HEK293 (cell line): ENCODE measurements at regions not wholly inside any gene's neighbourhood (a gene's known extent, or its start where the extent isn't known, plus 50 kb on each side); places are given as distances from the start of the nearest gene placed in this dataset.

Experiments
- CTCF ChIA-PET: fragments of 350-600 bp; formaldehyde crosslinking; extraction: SDS; loops from one replicate; lab custom pipeline; 2021; ENCODE audit warnings: antibody characterized with exemption; lab: Yijun Ruan, JAX
- POLR2A ChIA-PET: fragments of 300-600 bp; formaldehyde crosslinking; extraction: SDS; loops from one replicate; lab custom pipeline; 2020; ENCODE audit warnings: antibody characterized with exemption, inconsistent platforms; lab: Yijun Ruan, JAX
- H3K27ac ChIP-seq: fragments of 200-500 bp; sonication (Bioruptor generic); 2 replicates; pipeline ENCODE4 v1.5.1; 2014; ENCODE audit warnings: low read depth, low read length, control low read depth, inconsistent platforms; ENCODE audit errors: extremely low read depth
- H3K36me3 ChIP-seq, 2 experiments: fragments of 200-500 bp in 1 of 2; sonication (Bioruptor generic) in 1 of 2; 1 replicate in 1 of 2; 2 replicates in 1 of 2; pipeline ENCODE4 v1.5.1; 2014 to 2017; ENCODE audit warnings: inconsistent platforms in 2 of 2, low read length in 2 of 2; ENCODE audit not compliant: control insufficient read depth in 2 of 2, insufficient read depth in 1 of 2
- H3K4me1 ChIP-seq: fragments of 200-500 bp; sonication (Bioruptor generic); 2 replicates; pipeline ENCODE4 v1.5.1; 2014; ENCODE audit warnings: mild to moderate bottlenecking, low read length, inconsistent platforms; ENCODE audit not compliant: control insufficient read depth, insufficient read depth
- H3K4me3 ChIP-seq: 2 replicates; pipeline ENCODE4 v1.5.1; 2011; ENCODE audit warnings: low read depth, mild to moderate bottlenecking, control low read depth, low read length, moderate library complexity
- H3K9me3 ChIP-seq: fragments of 200-500 bp; sonication (Bioruptor generic); 2 replicates; pipeline ENCODE4 v1.5.1; 2014; ENCODE audit warnings: low read depth, low read length, inconsistent platforms; ENCODE audit not compliant: control insufficient read depth, insufficient read depth
- OSR2 ChIP-seq: fragments of 450-650 bp; formaldehyde crosslinking; IDR thresholded peaks from 2 replicates; pipeline ENCODE4 v1.5.1; 2016; ENCODE audit warnings: missing biosample characterization, missing genetic modification characterization
- PRDM4 ChIP-seq: fragments of 450-650 bp; formaldehyde crosslinking; IDR thresholded peaks from 2 replicates; pipeline ENCODE4 v1.5.1; 2017; ENCODE audit warnings: missing biosample characterization, missing genetic modification characterization
- WT1 ChIP-seq: fragments of 450-650 bp; formaldehyde crosslinking; IDR thresholded peaks from 2 replicates; pipeline ENCODE4 v1.5.1; 2016; ENCODE audit warnings: missing biosample characterization, missing genetic modification characterization
- YY1 ChIP-seq: fragments of 450-650 bp; formaldehyde crosslinking; IDR thresholded peaks from 2 replicates; pipeline ENCODE4 v1.5.1; 2018; ENCODE audit warnings: missing biosample characterization, missing genetic modification characterization
- ZFP69B ChIP-seq: fragments of 450-650 bp; formaldehyde crosslinking; IDR thresholded peaks from 2 replicates; pipeline ENCODE4 v1.5.1; 2016; ENCODE audit warnings: missing biosample characterization, missing genetic modification characterization
- ZIC2 ChIP-seq: fragments of 450-650 bp; formaldehyde crosslinking; IDR thresholded peaks from 2 replicates; pipeline ENCODE4 v1.5.1; 2016; ENCODE audit warnings: missing biosample characterization, missing genetic modification characterization
- ZNF214 ChIP-seq: fragments of 450-650 bp; formaldehyde crosslinking; IDR thresholded peaks from 2 replicates; pipeline ENCODE4 v1.5.1; 2017; ENCODE audit warnings: missing biosample characterization, mild to moderate bottlenecking, missing genetic modification characterization, borderline replicate concordance
- ZNF391 ChIP-seq: fragments of 450-650 bp; formaldehyde crosslinking; IDR thresholded peaks from 2 replicates; pipeline ENCODE4 v1.5.1; 2016; ENCODE audit warnings: low read depth, missing biosample characterization, missing genetic modification characterization, borderline replicate concordance
- ZNF670 ChIP-seq: fragments of 450-650 bp; formaldehyde crosslinking; IDR thresholded peaks from 2 replicates; pipeline ENCODE4 v1.5.1; 2016; ENCODE audit warnings: missing biosample characterization, missing genetic modification characterization, low read depth
- ZNF791 ChIP-seq: fragments of 450-650 bp; formaldehyde crosslinking; IDR thresholded peaks from 2 replicates; pipeline ENCODE4 v1.5.1; 2016; ENCODE audit warnings: missing biosample characterization, missing genetic modification characterization
- ZNF837 ChIP-seq: fragments of 450-650 bp; formaldehyde crosslinking; IDR thresholded peaks from 2 replicates; pipeline ENCODE4 v1.5.1; 2016; ENCODE audit warnings: missing biosample characterization, missing genetic modification characterization
- TF ChIP-seq, protein P1 (sequence below): fragments of 450-650 bp; formaldehyde crosslinking; conservative IDR thresholded peaks from 2 replicates; pipeline ENCODE4 v1.5.1; 2016; ENCODE audit warnings: low read depth, missing biosample characterization, missing genetic modification characterization
- TF ChIP-seq, protein P2 (sequence below): fragments of 450-650 bp; formaldehyde crosslinking; IDR thresholded peaks from 2 replicates; pipeline ENCODE4 v1.5.1; 2017; ENCODE audit warnings: missing biosample characterization, missing genetic modification characterization
- TF ChIP-seq, protein P3 (sequence below): fragments of 450-650 bp; formaldehyde crosslinking; IDR thresholded peaks from 2 replicates; pipeline ENCODE4 v1.5.1; 2017; ENCODE audit warnings: missing biosample characterization, mild to moderate bottlenecking, missing genetic modification characterization, moderate library complexity

DNA sequence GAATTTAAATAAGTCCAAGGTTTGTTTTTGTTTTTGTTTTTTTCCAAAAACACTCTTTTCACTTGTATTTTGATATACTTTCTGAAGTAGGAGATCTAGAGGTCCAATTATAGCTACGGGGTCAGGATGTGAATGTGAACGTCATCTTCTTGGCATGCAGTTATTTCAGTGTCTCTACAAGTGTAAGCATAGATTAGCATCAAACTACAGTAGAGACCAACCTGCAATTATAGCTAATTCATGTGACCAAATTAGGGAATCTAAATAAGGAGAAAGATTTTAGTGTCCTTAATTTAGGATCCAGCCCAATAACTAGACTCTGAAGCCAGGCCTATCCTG is 107.3 kb upstream of the PALMD start:
- ChIA-PET CTCF (interaction anchor here (0.6 kb wide), 1 partner anchor 24 kb away, joined by 5 read pairs; no protein-coding TSS in a partner anchor), POLR2A (no interaction called here)
- Histone ChIP-seq H3K9me3 (no peaks in the 10 kb centered on the region), H3K27ac (no peak overlapping the region), H3K4me1 (no peaks in the 10 kb centered on the region), H3K36me3 (no peaks in the 10 kb centered on the region)
- TF ChIP-seq ZNF670 (tag by site-specific recombination) (no peak), ZNF391 (no peak), ZFP69B (tag by site-specific recombination) (no peak), ZNF791 (tag by site-specific recombination) (no peak), YY1 (tag by site-specific recombination) (no peak), WT1 (tag by site-specific recombination) (no peak), ZNF837 (tag by site-specific recombination) (no peak), ZNF214 (no peak), ZIC2 (tag by site-specific recombination) (no peak), PRDM4 (no peak)
- TF ChIP-seq, protein P1, sequence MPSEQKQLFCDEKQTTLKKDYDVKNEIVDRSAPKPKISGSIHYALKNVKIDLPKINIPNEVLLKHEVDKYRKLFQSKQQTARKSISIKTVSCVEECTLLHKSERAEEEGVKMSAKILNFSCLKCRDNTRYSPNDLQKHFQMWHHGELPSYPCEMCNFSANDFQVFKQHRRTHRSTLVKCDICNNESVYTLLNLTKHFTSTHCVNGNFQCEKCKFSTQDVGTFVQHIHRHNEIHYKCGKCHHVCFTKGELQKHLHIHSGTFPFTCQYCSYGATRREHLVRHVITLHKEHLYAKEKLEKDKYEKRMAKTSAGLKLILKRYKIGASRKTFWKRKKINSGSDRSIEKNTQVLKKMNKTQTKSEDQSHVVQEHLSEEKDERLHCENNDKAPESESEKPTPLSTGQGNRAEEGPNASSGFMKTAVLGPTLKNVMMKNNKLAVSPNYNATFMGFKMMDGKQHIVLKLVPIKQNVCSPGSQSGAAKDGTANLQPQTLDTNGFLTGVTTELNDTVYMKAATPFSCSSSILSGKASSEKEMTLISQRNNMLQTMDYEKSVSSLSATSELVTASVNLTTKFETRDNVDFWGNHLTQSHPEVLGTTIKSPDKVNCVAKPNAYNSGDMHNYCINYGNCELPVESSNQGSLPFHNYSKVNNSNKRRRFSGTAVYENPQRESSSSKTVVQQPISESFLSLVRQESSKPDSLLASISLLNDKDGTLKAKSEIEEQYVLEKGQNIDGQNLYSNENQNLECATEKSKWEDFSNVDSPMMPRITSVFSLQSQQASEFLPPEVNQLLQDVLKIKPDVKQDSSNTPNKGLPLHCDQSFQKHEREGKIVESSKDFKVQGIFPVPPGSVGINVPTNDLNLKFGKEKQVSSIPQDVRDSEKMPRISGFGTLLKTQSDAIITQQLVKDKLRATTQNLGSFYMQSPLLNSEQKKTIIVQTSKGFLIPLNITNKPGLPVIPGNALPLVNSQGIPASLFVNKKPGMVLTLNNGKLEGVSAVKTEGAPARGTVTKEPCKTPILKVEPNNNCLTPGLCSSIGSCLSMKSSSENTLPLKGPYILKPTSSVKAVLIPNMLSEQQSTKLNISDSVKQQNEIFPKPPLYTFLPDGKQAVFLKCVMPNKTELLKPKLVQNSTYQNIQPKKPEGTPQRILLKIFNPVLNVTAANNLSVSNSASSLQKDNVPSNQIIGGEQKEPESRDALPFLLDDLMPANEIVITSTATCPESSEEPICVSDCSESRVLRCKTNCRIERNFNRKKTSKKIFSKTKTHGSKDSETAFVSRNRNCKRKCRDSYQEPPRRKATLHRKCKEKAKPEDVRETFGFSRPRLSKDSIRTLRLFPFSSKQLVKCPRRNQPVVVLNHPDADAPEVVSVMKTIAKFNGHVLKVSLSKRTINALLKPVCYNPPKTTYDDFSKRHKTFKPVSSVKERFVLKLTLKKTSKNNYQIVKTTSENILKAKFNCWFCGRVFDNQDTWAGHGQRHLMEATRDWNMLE (tag by site-specific recombination), result no peak
- TF ChIP-seq, protein P2, sequence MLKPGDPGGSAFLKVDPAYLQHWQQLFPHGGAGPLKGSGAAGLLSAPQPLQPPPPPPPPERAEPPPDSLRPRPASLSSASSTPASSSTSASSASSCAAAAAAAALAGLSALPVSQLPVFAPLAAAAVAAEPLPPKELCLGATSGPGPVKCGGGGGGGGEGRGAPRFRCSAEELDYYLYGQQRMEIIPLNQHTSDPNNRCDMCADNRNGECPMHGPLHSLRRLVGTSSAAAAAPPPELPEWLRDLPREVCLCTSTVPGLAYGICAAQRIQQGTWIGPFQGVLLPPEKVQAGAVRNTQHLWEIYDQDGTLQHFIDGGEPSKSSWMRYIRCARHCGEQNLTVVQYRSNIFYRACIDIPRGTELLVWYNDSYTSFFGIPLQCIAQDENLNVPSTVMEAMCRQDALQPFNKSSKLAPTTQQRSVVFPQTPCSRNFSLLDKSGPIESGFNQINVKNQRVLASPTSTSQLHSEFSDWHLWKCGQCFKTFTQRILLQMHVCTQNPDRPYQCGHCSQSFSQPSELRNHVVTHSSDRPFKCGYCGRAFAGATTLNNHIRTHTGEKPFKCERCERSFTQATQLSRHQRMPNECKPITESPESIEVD (tag by site-specific recombination), result no peak
- TF ChIP-seq, protein P3, sequence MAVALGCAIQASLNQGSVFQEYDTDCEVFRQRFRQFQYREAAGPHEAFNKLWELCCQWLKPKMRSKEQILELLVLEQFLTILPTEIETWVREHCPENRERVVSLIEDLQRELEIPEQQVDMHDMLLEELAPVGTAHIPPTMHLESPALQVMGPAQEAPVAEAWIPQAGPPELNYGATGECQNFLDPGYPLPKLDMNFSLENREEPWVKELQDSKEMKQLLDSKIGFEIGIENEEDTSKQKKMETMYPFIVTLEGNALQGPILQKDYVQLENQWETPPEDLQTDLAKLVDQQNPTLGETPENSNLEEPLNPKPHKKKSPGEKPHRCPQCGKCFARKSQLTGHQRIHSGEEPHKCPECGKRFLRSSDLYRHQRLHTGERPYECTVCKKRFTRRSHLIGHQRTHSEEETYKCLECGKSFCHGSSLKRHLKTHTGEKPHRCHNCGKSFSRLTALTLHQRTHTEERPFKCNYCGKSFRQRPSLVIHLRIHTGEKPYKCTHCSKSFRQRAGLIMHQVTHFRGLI (tag by site-specific recombination), result no peak
- TF ChIP-seq, all 188 proteins: peak for 0
- H3K4me3 ChIP-seq, result no peak overlapping the region

DNA sequence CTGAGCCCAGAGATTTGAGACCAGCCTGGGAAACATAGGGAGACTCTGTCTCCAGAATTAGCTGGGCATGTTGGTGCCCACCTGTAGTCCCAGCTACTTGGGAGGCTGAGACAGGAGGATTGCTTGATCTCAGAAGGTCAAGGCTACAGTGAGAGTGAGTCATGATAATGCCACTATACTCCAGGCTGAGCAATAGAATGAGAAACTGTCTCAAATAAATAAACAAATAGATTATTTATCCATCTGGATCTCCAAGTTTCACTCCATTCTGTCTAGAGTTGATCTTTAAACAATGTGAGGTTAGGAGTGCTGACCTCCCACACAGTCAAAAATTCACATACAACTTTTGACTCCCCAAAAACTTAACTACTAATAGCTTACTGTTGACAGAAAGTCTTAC is 106.8 kb upstream of the PALMD start:
- no peak overlapping the region for H3K4me3 ChIP-seq
- no peak for TF ChIP-seq OSR2 (tag by site-specific recombination)
- ChIA-PET CTCF (interaction anchor here (0.7 kb wide), 1 partner anchor 262 kb away, joined by 3 read pairs; no protein-coding TSS in a partner anchor), POLR2A (no interaction called here)
- no peak overlapping the region for H3K27ac ChIP-seq
- H3K4me1 ChIP-seq, result no peaks in the 10 kb centered on the region
- H3K9me3 ChIP-seq, result no peaks in the 10 kb centered on the region
- no peaks in the 10 kb centered on the region for H3K36me3 ChIP-seq
